Activated CD4-positive, alpha-beta T cell treated with anti-CD3 and anti-CD28 coated beads, Interleukin-10, Interleukin-2, amounts not matched to agents 100 ng/mL and 50 ng/mL, durations not matched to agents 16 hours and 8 hours (primary cell): ENCODE measurements at regions not wholly inside any gene's neighbourhood (a gene's known extent, or its start where the extent isn't known, plus 50 kb on each side); places are given as distances from the start of the nearest gene placed in this dataset.
"Not testable (repeated sequence)": the region's sequence is repeated elsewhere in the genome, so short reads cannot be mapped to it uniquely, and the experiment has no call there.

Source experiments
- DNase-seq: peaks from one replicate; pipeline ENCODE4 v3.0.0-alpha.2; 2020

DNA sequence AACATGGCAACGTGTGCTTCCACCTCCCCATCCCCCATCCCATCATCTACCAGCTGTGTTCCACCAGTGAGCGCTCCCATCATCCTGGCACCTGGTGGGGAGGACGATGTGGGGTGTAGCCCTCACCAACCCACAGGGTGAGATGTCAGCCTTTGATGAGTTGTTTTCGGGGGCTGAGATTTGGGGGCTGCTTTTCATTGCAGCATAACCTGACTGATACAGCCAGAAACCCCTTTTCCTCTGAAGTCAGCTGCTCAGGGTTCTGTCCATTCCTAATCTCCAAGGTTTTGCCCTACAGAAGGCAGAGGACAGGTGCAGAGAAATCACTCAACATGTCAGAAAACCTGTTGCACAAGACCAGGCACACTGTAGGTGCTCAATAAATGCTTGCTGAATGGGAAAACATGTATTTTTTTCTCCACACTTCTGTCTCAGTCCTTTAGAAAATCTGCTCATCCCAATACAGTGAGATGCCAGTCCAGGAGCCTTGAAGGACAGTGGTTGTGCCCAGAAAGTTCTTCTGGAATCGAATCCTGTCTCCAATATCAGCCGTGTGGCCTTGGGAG lies 239.8 kb downstream of the RBM19 start:
- no peak for DNase-seq

DNA sequence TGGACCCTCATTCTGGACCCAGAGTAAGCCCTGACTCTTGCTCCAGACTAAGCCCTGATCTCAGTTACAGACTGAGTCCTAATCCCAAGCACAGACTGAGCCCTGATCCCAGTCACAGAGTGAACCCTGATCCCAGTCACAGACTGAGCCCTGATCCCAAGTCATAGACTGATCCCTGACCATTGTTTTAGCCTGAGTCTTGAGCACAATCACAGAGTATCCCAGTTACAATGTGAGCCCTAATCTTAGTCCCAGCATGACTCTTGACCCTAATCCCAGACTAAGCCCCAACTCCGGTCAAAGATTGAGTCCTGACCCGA lies 240.6 kb downstream of the RBM19 start:
- no peak for DNase-seq

DNA sequence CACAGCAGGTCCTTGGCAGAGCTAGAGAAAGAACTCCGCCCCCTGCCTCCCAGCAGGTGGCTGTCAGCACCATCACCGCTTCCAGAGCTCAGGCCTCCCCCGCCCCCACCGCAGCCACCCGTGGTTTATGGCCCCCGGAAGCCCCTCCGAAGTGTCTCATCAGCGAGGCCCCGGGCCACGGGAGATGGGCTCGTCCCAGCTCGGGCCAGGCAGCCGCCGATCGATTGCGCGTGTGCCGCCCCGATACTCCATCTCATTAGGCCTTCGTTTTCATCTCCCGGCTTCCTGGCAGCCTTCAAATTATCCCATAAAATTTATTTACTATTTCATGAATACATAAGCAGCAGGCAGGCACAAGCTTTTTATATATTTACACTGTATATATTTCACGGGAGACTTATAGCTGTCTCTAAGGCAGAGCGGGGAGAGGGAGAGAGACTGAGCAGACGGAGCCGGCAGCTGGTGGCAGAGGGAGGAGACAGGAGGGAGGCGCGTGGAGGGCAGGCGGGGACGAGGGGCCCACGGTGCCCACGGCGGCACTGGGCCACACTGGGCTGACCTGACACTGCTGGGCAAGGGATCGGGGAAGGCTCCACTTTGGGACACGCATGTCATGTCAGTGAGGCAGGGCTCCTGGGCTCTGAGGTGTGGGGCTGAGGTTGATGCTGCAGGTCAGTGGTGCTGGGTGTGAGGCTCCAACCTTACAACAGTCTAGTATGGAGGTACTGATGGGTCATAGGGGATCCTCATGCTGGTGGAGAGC lies 241.2 kb downstream of the RBM19 start:
- no peak for DNase-seq

DNA sequence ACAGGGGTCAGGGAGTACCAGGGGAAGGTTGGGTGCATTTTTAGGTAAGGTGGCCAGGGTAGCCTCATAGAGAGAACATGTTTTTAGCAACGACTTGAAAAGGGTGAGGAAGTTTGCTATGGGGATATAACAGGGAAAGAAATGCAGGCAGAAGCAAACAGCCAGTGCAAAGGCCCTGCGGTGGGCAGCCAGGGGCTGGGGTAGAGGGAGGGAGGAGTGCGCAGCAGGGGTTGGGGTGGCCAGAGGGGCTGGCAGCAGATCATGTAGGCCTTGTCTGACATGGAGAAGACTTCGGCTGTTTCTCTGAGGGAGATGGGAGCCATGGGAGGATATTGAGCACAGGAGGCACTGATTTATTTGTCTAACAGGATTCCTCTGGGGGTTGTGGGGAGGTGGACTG lies 242.5 kb downstream of the RBM19 start:
- no peak for DNase-seq

DNA sequence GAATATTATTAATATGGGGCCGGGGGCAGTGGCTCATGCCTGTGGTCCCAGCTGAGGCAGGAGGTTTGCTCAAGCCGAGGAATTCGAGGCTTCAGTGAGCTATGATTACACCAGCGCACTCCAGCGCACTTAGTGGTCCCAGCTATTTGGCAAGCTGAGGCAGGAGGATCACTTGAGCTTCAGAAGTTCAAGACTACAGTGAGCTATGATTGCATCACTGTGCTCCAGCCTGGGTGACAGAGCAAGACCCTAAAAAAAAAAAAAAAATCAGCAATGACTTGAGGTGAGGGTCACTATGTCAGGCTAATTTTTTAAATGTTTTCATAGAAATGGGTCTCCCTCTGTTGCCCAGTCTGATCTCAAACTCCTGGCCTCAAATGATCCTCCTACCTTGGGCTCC lies 243.4 kb downstream of the RBM19 start:
- DNase-seq, result no peak

DNA sequence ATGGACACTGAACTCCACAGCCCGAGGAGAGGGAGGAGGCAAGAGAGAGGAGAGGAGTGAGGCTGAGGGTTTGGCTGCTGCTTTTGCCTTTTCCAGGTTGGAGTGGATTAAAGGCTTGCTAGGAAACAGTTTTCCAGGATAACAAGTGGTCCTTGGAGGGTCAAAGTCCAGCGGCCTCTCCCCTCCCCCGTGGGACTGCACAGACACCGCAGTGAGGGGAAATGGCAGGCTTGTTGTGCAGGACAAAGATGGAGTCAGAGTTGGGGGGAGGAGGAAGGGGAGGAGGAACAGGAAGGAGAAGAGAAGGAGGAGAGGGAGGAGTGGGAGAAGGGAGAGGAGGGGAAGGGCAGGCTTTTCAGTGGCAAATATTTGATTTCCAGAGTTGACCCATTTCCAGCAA lies 245.5 kb downstream of the RBM19 start:
- no peak for DNase-seq

DNA sequence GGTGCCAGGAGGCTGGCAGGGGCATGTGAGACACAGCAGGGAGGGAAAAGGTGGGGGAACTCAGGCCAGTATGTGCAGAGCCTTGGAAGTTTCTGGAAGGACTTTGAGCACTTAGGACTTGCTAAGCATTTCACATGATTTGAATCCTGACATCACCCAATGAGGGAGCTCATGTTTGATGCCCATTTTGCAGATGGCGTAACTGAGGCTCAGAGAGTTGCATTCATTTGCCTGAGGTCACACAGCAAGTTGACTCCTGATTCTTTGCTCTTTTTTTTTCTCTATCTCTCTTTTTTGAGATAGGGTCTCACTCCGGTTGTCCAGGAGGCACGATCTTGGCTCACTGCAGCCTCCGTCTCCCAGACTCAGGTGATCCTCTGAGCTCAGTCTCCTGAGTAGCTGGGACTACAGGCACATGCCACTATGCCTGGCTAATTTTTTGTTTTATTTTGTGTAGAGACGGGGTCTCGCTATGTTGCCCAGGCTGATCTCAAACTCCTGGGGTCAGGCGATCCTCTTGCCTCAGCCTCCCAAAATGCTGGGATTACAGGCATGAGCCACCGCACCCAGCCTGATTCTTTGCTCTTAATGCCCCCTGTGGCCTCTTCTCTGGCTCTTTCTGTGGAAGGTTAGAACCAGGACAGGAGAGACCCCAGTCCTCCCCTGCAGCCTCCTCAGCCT lies 246.1 kb downstream of the RBM19 start:
- DNase-seq, result no peak

DNA sequence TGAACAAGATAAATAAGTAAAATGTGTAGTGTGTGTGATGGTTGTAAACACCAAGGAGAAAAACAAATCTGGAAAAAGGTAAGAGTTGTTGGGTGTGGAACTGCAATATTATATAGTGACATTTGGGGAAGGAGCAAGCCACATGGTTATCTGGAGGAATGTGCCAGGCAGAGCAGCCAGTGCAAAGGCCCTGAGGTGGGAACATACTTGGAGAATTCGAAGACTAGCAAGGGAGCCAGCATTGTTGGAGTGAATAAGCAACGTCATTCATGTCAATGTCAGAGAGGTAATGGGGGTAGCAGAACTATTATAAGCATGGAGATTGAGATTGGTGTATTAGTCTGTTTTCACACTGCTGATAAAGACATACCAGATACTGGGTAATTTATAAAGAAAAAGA lies 241.5 kb upstream of the LHX5 start:
- no peak for DNase-seq

DNA sequence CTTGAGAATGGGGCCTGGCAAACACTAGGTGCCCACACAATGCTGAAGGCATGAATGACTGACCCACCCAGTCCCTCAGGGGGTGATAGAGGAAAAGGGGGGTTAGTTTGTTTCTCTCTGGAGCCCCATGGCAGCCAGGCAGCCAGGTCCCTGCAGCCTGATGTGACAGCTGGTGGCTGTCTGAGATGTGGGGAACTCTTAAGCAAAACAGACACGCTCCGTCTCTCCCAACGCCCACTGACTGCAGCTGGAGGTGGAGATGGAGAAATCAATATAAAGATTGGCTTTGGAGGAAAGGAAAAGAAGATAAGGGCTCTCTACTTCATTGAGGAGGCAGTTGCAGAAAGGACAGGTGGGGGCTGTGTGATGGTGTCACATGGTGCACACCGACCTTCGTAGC lies 240.8 kb upstream of the LHX5 start:
- no peak for DNase-seq

DNA sequence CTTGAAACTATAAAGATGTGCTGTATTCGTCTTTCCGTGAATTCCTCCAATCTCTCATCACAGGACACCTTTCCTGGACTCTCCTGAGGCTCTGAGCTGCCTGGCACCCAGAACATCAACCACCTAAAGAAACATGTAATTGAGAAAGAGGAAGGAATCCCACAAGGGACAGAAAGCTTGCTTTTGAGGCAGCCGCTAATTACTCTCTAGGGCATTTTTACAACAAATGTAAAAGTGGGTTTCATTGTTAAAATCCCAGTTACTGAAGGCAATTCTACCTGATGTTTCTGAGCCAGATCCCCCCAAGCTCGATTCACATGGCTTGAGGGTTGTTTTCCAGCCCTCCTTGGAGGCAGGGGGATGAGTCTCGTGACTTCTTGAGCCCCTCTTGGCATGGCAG lies 238.5 kb upstream of the LHX5 start:
- no peak for DNase-seq

DNA sequence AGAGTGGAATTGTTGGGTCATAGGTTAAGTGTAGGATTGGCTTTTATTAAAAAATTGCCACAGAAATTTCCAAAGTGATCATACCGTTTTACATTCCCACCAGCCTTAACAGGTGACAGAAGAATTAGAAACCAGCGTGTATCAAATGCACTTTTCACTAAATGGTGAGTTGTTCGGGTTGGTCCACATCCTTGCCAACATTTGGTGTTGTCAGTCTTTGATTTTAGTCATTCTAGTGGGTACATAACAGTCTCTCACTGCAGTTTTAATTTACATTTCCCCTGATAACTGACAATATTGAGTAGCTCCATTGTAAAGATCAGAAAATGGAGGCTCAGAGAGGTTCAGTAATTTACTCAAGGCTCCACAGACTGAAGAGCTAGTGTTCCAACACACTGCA lies 237.8 kb upstream of the LHX5 start:
- no peak for DNase-seq

DNA sequence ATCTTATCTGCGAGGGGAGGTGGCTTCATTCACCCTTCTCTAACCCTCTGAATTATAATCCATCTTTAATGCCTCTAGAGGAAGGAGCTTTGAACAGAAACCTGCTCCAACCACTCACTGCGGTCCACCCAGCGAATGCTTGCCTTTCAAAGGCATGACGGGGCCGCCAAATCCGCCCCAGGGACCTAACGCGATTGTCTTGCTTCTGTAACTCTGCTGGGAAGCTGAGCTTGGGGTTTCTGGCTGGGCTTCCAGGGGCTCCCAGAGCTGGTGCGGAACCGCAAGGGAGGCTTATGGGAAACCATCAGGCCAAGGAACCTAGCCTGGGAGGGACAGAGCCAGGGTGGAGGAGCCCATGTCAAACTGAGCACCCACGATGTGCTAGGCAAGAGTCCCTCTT lies 231.2 kb upstream of the LHX5 start:
- DNase-seq, result no peak

DNA sequence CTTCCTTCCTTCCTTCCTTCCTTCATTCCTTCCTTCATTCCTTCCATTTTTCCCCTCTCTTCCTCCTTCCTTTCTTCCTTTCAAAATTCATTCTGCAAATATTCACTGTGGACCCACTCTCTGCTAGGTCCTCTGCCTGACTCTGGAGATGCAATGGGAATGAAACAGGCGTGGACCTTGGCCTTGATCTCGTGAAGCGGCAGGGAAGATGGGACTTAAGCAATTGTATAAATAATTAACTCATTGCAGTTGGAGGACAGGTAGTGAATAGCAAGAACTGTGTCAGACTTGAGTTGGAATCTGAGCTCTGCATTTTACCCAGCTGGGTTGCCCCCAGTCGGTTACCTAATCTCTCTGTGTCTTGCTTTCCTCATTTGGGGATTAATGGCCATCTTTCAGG lies 230.6 kb upstream of the LHX5 start:
- DNase-seq, result no peak

DNA sequence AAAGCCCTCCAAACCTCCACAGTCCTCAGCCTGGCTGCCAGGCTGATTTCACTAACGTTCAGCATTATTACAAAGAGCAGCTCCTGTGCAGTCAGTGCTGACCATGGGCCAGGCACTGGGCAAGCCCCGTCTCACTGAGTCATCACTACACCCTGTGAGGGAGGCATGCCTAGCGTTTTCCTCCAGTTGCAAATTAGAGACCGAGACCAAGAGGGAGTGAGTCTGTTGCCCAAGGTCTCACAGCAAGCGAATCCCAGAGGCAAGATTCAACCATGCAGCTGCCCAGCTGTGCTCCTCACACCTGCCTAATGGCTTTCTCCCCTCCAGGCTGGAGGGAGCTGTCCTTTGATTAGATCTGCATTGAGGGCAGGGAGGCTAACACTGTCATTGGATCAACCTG lies 229.3 kb upstream of the LHX5 start:
- no peak for DNase-seq

DNA sequence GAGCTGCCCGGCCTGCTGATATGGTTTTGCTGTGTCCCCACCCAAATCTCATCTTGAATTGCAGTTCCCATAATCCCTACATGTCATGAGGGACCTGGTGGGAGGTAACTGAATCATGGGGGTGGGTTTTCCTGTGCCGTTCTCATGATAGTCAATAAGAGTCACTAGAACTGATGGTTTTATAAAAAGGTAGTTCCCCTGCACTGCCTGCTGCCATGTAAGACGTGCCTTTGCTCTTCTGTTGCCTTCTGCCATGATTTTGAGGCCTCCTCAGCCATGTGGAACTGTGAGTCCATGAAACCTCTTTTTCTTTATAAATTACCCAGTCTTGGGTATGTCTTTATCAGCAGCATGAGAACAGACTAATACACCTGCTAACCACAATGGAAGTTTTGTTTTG lies 228.3 kb upstream of the LHX5 start:
- DNase-seq, result not testable (repeated sequence)

DNA sequence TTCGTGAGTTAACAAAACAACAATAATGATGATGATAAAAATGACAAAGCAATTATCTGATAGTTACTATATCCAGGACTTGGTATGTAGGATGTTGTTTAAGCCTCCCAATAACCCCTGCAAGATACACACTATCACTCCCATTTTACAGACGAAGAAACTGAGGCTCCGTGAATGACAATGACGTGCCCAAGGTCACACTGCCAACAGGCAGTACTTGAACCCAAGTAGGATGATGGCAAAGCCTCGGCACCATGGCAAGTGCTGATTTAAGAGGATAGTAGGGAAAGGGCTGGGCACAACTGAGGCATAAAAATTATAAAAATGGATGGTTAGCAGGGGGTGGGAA lies 226.8 kb upstream of the LHX5 start:
- no peak for DNase-seq

DNA sequence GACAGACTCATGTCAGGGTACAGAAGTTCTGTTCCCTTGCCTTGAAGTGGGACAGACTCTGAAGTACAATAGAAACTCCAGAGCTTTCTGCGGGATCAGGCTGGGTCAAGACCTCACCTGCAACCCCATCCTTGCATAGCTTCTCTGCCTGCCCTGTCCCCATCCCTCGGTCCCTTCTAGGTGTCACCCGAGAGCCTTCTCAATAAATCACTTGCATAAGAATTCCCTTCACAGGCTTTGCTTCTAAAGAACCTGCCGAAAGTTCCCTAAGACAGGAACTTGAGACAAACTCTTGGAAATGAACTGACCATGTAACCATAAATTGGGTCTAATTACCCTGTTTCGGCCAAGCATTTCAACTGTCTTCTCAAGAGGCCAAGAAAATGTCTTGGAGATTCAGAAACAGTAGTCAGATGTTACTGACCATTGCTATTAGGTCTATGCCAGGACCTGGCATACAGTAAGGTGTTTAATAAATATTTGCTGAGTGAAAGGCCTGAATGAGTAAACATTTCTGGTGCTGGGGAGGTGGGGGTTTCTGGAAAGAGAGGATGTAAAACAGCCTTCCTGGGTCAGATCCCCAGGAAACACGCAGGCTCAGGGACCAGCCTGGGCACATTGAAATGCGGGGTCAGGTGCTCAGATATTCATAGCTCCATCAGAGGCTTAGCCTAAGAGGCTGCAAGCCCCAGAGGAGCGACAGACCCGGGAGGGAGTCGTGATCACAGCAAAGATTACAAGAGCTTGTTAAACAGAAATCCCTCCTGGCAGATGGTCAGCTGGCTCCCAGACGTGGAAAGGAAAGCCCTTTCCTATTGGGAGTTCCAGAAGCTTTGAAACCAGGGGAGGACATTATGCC lies 226.2 kb upstream of the LHX5 start:
- no peak for DNase-seq

DNA sequence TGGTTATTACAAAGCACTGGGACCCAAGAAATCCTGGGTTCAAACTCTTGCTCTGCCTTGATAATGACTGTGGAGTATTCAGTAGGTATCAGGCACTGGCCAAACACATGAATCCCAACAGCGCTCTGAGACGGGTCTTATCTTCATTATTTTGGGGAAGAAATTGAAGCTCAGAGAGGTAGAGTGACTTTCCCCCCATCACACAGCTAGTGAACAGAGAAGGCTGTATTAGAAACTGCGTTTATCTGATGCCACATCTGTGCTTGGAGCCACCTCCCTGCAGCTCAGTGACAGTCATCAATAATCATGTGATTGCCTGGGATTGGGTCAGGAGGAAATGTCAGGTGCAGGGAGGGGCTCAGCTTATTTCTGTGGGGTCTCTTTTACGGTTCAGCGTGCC lies 225.4 kb upstream of the LHX5 start:
- no peak for DNase-seq

DNA sequence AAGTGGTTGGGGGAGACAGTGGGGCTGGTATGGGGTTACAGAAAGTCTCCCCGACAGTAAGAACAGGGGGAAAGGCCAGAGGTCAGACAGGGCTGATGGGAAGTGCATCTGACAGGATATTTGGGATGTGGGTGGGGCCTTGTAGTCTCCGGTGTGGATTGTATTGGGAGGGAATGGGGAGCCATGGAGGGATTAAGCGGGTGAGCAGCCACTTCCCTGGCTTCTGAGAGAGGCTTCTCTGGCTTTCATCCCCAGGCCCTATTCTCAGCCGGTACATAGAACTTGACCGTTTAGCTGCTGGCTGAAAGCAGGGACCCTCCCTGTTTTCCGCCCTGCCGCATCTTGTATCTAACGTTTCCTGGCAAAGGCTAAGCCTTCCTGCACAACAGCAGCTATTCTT lies 222.0 kb upstream of the LHX5 start:
- no peak for DNase-seq

DNA sequence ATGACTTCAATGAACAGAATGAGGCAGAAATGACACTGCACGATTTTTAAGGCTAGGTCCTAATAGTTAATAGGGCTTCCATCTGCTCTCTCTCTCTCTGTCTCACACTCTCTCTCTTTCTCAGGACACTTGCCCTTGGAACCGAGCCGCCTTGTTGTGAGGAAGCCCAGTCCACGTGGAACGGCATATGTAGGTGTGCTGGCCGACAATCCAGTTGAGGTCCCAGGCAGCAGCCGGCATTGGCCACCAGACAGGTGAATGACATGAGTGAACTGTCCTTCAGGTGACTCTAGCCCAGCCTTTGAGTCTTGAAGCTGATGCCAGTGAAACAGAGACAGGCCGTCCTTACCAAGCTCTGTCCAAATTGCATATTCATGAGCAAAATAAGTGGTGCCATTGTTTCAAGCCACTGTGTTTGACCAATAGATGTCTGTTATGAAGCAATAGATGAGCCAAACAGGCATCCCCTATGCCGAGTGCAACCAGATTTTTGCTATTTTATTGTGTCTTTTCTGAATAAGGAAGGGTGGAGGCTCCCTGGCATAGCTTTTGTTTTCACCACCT lies 217.5 kb upstream of the LHX5 start:
- DNase-seq, result no peak

DNA sequence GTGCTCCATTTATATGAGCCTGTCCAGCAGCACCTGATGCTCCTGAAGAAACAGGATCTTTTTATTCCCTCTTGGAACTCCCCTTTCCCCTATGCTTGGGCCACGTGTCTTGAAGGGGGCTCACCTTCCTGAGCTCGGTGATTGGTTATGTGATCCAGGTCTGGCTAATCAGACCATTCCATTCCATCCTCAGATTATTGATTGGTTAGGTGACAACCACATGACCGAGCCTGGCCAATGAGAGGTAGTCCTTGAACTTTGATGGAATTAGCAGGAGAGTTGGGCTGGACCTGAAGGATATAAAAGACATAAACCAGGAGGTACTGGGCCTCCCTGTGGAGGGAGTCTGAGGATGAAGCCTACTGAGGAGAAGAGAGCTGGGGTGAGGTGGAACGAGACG lies 216.6 kb upstream of the LHX5 start:
- DNase-seq, result no peak

DNA sequence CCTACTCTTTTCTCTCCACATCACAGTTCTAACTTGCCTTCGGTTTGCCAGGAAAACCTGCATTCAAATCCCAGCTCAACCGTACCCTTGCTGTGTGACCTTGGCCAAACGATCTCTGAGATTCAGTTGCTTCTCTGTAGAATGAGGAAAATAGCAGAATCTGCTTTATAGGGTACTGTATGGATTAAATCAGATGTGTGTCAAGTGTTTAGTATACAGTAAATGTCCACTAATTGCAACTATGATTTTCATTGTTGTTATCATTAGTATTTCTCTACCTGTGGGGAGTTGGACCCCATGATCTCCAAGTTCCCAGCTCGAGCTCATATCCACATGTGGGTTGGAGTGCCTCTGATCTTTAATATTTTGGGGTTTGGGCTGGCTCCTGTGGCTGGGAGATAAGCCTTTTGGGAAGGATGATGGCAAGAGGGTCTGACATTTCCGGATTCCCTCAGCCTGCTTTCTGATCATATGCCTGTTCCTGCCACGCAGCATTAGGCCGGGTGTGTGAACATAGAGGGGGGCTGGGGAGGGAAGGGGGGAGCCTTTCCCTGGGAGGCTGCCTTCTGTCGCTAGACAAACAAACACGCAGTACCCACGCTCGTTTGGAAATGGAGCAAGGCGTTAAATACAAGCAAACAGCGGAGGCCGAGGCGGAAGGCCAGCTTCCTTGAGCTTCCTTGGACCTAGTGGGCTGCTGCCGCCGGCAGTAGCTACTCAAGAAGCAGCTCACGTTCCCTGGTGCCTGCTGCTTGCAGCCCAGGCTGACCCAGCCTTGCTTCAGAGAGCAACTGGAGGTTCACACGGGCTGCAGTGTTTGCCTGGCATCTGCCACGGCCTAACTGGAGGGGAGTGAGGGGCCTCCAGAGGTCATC lies 213.5 kb upstream of the LHX5 start:
- no peak for DNase-seq
